CD4-positive, alpha-beta T cell treated with Interleukin-17A for 4 hours (primary cell): ENCODE measurements at regions not wholly inside any gene's neighbourhood (a gene's known extent, or its start where the extent isn't known, plus 50 kb on each side); places are given as distances from the start of the nearest gene placed in this dataset.

ENCODE experiments used
- DNase-seq: peaks from one replicate; pipeline ENCODE4 v3.0.0-alpha.2; 2020; ENCODE audit warnings: mixed read lengths

GRCh38 chr7:98679741-98680140, 62.7 kb downstream of the NPTX2 start:
- no peak for DNase-seq

GRCh38 chr7:98681511-98681910, 64.4 kb downstream of the NPTX2 start:
- DNase-seq, result no peak

DNA sequence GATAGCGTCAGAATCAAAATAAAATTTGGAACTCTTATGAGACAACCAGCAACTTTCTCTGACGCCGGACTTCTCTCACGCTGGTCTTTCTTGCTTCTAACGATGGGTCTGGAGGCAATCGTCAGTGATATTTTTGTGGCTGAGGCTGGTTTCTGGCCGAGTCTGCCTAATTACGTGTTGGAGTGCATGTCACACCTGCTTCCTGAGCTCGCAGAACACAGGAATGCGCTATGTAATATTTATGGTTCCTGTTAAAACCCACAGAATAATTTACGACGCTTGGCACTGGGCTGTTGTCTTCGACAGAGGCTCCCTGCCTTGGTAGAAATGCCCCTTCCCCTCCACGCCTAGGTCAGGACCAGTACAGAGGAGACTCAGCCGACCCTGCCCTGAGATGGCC, 64.9 kb downstream of the NPTX2 start:
- DNase-seq, result no peak

- no peak for DNase-seq
Observed at GRCh38 chr7:98683514-98683913, 66.4 kb downstream of the NPTX2 start.

GRCh38 chr7:98685541-98685940, 68.5 kb downstream of the NPTX2 start:
- DNase-seq, result no peak

- DNase-seq, result no peak
Observed at GRCh38 chr7:98686466-98687080, 69.5 kb downstream of the NPTX2 start.

GRCh38 chr7:98687111-98687751, 70.1 kb downstream of the NPTX2 start:
- no peak for DNase-seq

- no peak for DNase-seq
Observed at GRCh38 chr7:98691619-98692018, 74.5 kb downstream of the NPTX2 start.

DNA sequence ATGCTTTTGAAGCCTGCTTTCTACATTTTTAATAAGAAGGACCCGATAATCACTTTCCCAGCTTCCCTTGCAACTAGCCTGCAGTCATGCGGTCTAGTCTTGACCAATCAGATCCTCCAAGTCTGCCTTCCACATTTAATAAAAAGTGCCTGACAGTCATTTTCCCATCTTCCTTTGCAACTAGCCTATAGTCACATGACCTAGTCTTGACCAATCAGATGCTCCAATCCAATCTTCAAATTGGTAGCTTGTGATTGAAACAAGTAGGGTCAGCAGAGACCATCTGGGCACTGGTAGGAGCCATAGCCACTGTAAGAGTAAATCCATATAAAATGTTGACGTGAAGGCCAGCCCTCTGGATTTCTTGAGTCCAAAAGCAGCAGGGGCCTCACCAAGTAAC, 80.0 kb downstream of the NPTX2 start:
- no peak for DNase-seq

- DNase-seq, result no peak
Observed at GRCh38 chr7:98697485-98698240, 80.6 kb downstream of the NPTX2 start.

GRCh38 chr7:98698976-98699375, 81.9 kb downstream of the NPTX2 start:
- no peak for DNase-seq

GRCh38 chr7:98700533-98700932, 83.4 kb downstream of the NPTX2 start:
- DNase-seq, result no peak

DNA sequence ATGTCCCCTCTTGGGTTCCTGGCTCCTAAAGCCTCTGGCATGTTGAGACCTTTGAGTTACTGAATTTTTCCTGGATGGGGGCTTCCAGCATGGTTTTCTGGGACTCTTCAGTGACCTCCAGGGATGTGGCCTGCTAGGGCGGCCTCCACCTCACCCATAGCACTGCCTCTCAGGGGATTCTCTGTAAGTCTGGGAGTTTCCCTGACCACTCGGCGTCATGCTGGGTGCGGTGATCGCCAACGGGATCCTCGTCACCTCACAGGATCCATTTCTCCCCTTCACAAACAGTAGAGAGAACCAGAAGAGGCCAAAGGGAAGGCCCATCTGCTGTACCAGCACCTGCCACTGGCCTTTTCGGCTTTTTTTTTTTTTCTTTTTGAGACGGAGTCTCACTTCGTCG, 84.3 kb downstream of the NPTX2 start:
- no peak for DNase-seq

DNA sequence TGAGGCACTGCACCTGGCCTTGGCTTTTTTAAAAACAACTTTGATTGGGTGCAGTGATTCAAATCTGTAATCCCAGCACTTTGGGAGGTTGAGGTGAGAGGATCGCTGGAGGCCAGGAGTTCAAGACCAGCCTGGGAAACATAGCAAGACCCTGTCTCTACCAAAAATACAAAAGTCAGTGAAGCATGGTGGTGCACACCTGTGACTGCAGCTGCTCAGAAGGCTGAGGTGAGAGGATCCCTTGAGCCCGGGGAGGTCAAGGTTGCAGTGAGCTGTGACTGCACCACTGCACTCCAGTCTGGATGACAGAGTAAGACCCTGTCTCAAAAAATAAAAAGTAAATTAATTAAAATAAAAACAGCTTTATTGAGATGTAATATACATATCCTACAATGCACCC, 84.9 kb downstream of the NPTX2 start:
- DNase-seq, result no peak

GRCh38 chr7:98703916-98704315, 86.8 kb downstream of the NPTX2 start:
- no peak for DNase-seq

DNA sequence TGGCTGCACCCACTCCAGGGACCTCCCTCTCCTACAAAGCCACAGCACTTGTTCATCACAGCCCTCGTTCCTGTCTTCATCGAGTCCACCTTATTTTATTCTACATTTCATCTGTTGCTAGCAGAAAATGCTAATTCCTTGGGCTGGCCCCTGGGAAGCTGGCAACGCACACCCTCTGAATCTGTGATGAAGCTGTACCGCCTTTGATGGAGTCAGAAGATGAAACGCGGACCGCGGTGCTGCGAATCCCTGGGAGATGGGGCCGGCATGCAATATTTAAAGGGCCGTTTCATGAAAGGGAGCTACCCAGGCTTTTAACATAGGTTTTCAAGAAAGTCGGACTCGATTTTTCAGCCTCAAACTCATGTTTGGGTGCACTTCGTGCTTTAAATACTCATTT, 88.5 kb downstream of the NPTX2 start:
- DNase-seq, result no peak

DNA sequence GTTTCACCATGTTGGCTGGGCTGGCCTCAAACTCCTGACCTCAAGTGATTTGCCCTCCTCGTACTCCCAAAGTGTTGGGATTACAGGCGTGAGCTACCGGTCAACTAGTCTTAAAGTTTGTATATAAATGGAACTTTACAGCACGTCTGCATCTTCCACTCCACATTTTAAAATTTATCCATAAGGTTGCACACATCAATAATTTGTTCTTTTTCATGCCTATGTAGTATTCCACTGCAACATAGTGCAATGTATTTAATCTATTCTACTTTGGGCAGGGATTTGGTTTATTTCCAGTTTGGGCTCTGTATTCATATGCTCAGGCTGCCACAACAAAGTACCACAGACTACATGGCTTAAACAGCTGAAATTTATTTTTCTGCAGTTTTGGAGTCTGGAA, 90.0 kb downstream of the NPTX2 start:
- no peak for DNase-seq

DNA sequence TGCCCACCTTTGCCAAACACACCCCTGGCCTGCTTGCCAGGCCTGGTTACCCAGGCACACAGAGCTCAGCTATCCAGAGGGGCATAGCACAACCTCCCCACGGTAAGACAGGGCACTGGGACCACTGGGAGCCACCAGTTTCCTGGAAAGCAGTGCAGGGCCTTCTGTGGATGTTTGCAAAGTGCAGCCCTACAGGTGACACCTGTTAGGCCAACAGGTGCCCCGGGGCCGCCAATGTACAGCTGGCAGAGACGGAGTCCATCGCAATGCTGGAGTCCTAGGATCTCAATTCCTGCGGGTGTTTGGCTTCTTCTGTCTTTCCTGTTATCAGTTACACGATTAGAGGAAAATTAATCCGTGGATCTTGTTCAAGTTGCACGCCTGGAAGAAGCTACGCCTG, 94.9 kb downstream of the NPTX2 start:
- no peak for DNase-seq

DNA sequence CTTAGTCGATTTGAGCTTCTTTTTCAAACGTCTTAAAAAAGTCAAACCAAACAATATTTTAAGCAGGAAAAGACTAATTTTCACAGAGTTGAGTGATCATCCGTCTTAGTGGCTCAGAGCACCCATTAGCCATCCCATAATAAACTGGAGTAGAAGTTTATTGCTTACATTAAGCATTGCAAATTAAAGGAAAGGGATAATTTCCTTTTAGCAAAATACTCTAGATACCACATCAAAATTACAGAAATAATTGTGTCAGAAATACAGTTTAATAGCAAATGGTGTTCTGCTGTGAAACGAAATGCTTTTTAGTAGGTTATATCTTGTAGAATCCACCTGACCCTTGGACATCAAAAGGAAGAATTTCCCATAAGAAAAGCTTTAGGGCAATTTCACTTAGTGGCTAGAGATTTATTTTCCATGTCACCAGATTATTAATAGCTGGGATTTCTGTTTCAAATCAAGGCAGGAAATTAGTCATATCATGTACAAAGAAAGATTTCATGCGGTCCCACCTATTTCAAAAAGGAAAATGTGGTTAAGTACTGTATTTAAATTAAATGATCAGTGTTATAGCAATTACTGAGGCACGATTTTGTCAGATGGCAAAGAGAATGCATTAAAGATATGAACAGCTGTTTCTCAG, 96.2 kb downstream of the NPTX2 start:
- no peak for DNase-seq

DNA sequence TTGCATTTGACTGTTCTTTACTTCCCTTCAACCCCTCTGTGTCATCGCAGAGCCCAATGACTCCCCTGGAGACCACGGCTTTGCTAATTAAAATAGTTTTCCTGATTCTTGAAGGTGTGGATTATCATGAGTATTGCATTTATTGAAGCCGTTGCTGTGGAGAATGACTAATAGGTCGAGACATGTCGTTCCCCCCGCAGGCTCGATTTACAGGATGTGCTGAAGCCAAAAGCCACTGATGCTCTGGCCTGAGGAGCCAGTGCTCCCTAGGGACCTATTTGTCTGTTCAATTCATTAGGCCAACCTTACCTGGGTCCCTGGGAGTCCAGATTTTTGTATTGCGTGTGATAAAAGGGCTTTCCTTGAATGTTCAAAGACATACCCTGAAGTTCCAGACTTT, 102.3 kb downstream of the NPTX2 start:
- DNase-seq, result no peak

DNA sequence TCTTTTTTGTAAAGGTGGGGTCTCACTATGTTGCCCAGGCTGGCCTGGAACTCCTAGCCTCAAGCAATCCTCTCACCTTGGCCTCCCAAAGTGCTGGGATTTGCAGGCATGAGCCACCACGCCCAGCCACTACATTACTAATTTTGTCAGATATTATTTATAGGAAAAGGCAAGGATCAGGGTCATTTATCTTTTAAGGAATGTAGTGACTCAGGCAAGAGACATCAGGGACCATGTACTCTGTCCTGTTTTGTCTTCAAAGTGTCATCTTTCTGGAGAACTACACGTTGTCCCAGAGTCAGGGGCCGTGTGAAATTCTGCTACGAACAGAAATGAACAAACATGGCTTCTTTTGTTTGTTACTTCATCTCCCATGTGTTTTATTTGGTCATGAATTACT, 105.3 kb downstream of the NPTX2 start:
- no peak for DNase-seq

DNA sequence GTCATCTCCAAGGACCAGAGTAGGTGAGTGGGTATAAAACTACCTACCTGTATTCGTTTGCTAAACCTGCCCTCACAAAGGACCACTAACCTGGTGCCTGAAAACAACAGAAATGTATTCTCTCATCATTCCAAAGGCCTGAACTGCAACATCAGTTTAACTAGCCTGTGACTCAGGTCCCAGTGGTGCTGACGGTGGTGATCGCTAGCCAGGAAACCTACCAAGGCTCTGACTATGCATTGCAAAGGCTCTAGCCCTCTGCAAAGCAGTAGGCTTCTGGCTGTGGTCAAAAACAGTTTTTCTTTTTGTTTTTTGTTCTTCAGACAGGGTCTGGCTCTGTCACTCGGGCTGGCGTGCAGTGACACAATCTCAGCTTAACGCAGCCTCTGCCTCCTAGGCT, 107.5 kb downstream of the NPTX2 start:
- no peak for DNase-seq

- no peak for DNase-seq
Observed at GRCh38 chr7:98727146-98727709, 110.1 kb downstream of the NPTX2 start.

- no peak for DNase-seq
Observed at GRCh38 chr7:98728555-98728954, 111.5 kb downstream of the NPTX2 start.
